ENCODE measurements at regions not wholly inside any gene's neighbourhood (a gene's known extent, or its start where the extent isn't known, plus 50 kb on each side); places are given as distances from the start of the nearest gene placed in this dataset.
"Not testable (repeated sequence)": the region's sequence is repeated elsewhere in the genome, so short reads cannot be mapped to it uniquely, and the experiment has no call there.

- DNase-seq (ENCODE audit: low read depth) = no peak
Observed at GRCh38 chr1:199220031-199220430, 581.2 kb downstream of the PTPRC start.

GRCh38 chr1:199221371-199222150 lies 582.7 kb downstream of the PTPRC start:
- no peak for DNase-seq (ENCODE audit: low read depth)

GRCh38 chr1:199223936-199224335 lies 585.1 kb downstream of the PTPRC start:
- no peak for DNase-seq (ENCODE audit: low read depth)

GRCh38 chr1:199226163-199226562 lies 587.3 kb downstream of the PTPRC start:
- no peak for DNase-seq (ENCODE audit: low read depth)

- DNase-seq (ENCODE audit: low read depth) = no peak
Observed at GRCh38 chr1:199242147-199242546, 603.3 kb downstream of the PTPRC start.

GRCh38 chr1:199242601-199243000 lies 603.8 kb downstream of the PTPRC start:
- no peak for DNase-seq (ENCODE audit: low read depth)

- DNase-seq (ENCODE audit: low read depth) = peak; percentile 27
Observed at GRCh38 chr1:199243423-199244061, 604.7 kb downstream of the PTPRC start.

GRCh38 chr1:199245946-199246345 lies 607.1 kb downstream of the PTPRC start:
- DNase-seq (ENCODE audit: low read depth) = no peak

- DNase-seq (ENCODE audit: low read depth) = no peak
Observed at GRCh38 chr1:199246716-199247115, 607.9 kb downstream of the PTPRC start.

- DNase-seq (ENCODE audit: low read depth) = no peak
Observed at GRCh38 chr1:199247891-199248290, 609.1 kb downstream of the PTPRC start.

- not testable (repeated sequence) for DNase-seq (ENCODE audit: low read depth)
Observed at GRCh38 chr1:199254040-199254439, 615.2 kb downstream of the PTPRC start.

GRCh38 chr1:199261328-199261727 lies 622.5 kb downstream of the PTPRC start:
- no peak for DNase-seq (ENCODE audit: low read depth)

GRCh38 chr1:199264283-199264682 lies 625.4 kb downstream of the PTPRC start:
- DNase-seq (ENCODE audit: low read depth) = no peak

GRCh38 chr1:199264911-199265310 lies 626.1 kb downstream of the PTPRC start:
- no peak for DNase-seq (ENCODE audit: low read depth)

- DNase-seq (ENCODE audit: low read depth) = no peak
Observed at GRCh38 chr1:199265319-199265718, 626.5 kb downstream of the PTPRC start.

- no peak for DNase-seq (ENCODE audit: low read depth)
Observed at GRCh38 chr1:199269241-199269640, 630.4 kb downstream of the PTPRC start.

- no peak for DNase-seq (ENCODE audit: low read depth)
Observed at GRCh38 chr1:199272139-199272544, 633.3 kb downstream of the PTPRC start.

- DNase-seq (ENCODE audit: low read depth) = no peak
Observed at GRCh38 chr1:199272628-199273086, 633.8 kb downstream of the PTPRC start.

- no peak for DNase-seq (ENCODE audit: low read depth)
Observed at GRCh38 chr1:199273837-199274379, 635.1 kb downstream of the PTPRC start.

GRCh38 chr1:199279067-199279466 lies 640.2 kb downstream of the PTPRC start:
- DNase-seq (ENCODE audit: low read depth) = no peak

- DNase-seq (ENCODE audit: low read depth) = no peak
Observed at GRCh38 chr1:199279872-199280645, 641.2 kb downstream of the PTPRC start.

- DNase-seq (ENCODE audit: low read depth) = no peak
Observed at GRCh38 chr1:199282751-199283305, 644.0 kb downstream of the PTPRC start.
